HS-27A (cell line): ENCODE measurements at regions not wholly inside any gene's neighbourhood (a gene's known extent, or its start where the extent isn't known, plus 50 kb on each side); places are given as distances from the start of the nearest gene placed in this dataset.
A peak's percentile ranks its signal among the peaks of the same experiment; 100 is the strongest.

Experiments
- DNase-seq: peaks from one replicate; pipeline ENCODE4 v3.0.0-alpha.2; 2012; ENCODE audit warnings: low read depth, missing footprints

GRCh38 chr15:60093273-60094067 lies 89.4 kb downstream of the FOXB1 start:
- DNase-seq, result no peak

GRCh38 chr15:60095711-60096110 lies 91.6 kb downstream of the FOXB1 start:
- DNase-seq, result peak; percentile 33

GRCh38 chr15:60096157-60096556 lies 92.0 kb downstream of the FOXB1 start:
- peak; percentile 71 for DNase-seq

GRCh38 chr15:60101416-60101815 lies 97.3 kb downstream of the FOXB1 start:
- no peak for DNase-seq

- no peak for DNase-seq
These were observed 98.6 kb downstream of the FOXB1 start for GRCh38 chr15:60102748-60103147.

- DNase-seq, result no peak
These were observed 106.8 kb downstream of the FOXB1 start for GRCh38 chr15:60110909-60111308.

GRCh38 chr15:60115579-60116380 lies 111.7 kb downstream of the FOXB1 start:
- no peak for DNase-seq

GRCh38 chr15:60116456-60117089 lies 112.5 kb downstream of the FOXB1 start:
- DNase-seq, result no peak

- DNase-seq, result no peak
These were observed 114.0 kb downstream of the FOXB1 start for GRCh38 chr15:60118146-60118545.

- DNase-seq, result no peak
These were observed 114.5 kb downstream of the FOXB1 start for GRCh38 chr15:60118626-60119025.

- no peak for DNase-seq
These were observed 115.0 kb downstream of the FOXB1 start for GRCh38 chr15:60119101-60119500.

GRCh38 chr15:60120100-60120499 lies 116.0 kb downstream of the FOXB1 start:
- no peak for DNase-seq

GRCh38 chr15:60121845-60122244 lies 117.7 kb downstream of the FOXB1 start:
- no peak for DNase-seq

- no peak for DNase-seq
These were observed 118.6 kb downstream of the FOXB1 start for GRCh38 chr15:60122691-60123090.

- DNase-seq, result no peak
These were observed 120.5 kb downstream of the FOXB1 start for GRCh38 chr15:60124460-60125070.

GRCh38 chr15:60125334-60125733 lies 121.2 kb downstream of the FOXB1 start:
- DNase-seq, result no peak

- no peak for DNase-seq
These were observed 122.1 kb downstream of the FOXB1 start for GRCh38 chr15:60126200-60126599.

GRCh38 chr15:60126661-60127060 lies 122.5 kb downstream of the FOXB1 start:
- DNase-seq, result no peak

- DNase-seq, result no peak
These were observed 123.9 kb downstream of the FOXB1 start for GRCh38 chr15:60128000-60128376.

- DNase-seq, result no peak
These were observed 124.6 kb downstream of the FOXB1 start for GRCh38 chr15:60128710-60129109.

- DNase-seq, result no peak
These were observed 126.3 kb downstream of the FOXB1 start for GRCh38 chr15:60130398-60130797.

- DNase-seq, result no peak
These were observed 126.7 kb downstream of the FOXB1 start for GRCh38 chr15:60130821-60131220.
